Panc1 (cell line): ENCODE measurements at regions not wholly inside any gene's neighbourhood (a gene's known extent, or its start where the extent isn't known, plus 50 kb on each side); places are given as distances from the start of the nearest gene placed in this dataset.

ENCODE experiments used
- ATAC-seq: fragments of 200-7000 bp; cut with Tn5 transposase; 2 replicates; pipeline ENCODE4 v1.9.1; 2020; ENCODE audit warnings: mild to moderate bottlenecking, moderate library complexity
- BruUV-seq: library from RNA; stranded (reverse); fragments of 400-500 nt; replicated peaks from 2 replicates; lab custom pipeline; 2021; lab: Mats Ljungman, UMichigan
- CTCF ChIA-PET: fragments of 300-600 bp; sonication (Branson Sonifier 250); formaldehyde crosslinking; loops from one replicate; lab custom pipeline; 2022; ENCODE audit warnings: antibody characterized with exemption; lab: Charles Lee
- POLR2A ChIA-PET: fragments of 300-600 bp; sonication (Branson Sonifier 250); formaldehyde crosslinking; loops from one replicate; lab custom pipeline; 2022; ENCODE audit warnings: antibody characterized with exemption; lab: Charles Lee
- DNase-seq: peaks from one replicate; pipeline ENCODE4 v3.0.0-alpha.2; 2010; ENCODE audit warnings: low read depth, low spot score
- H3K27ac ChIP-seq: 2 replicates; pipeline ENCODE4 v1.5.1; 2011; ENCODE audit warnings: mild to moderate bottlenecking, low read length, inconsistent platforms
- H3K27me3 ChIP-seq: fragments of 200-500 bp; sonication (Bioruptor generic); 2 replicates; pipeline ENCODE4 v1.6.0; 2014; ENCODE audit warnings: low read length, inconsistent platforms; ENCODE audit not compliant: control insufficient read depth, insufficient read depth
- H3K36me3 ChIP-seq: fragments of 200-500 bp; sonication (Bioruptor generic); 2 replicates; pipeline ENCODE4 v1.5.1; 2014; ENCODE audit warnings: inconsistent platforms, mild to moderate bottlenecking, low read length, moderate library complexity; ENCODE audit not compliant: control insufficient read depth, insufficient read depth
- H3K4me1 ChIP-seq: 2 replicates; pipeline ENCODE4 v1.5.1; 2011; ENCODE audit warnings: inconsistent platforms, mild to moderate bottlenecking, low read length, moderate library complexity; ENCODE audit not compliant: control insufficient read depth, insufficient read depth
- H3K4me3 ChIP-seq, 2 experiments: 2 replicates each; pipeline ENCODE4 v1.5.1; 2011 to 2012; ENCODE audit warnings: low read depth in 2 of 2, low read length in 2 of 2, mild to moderate bottlenecking in 2 of 2, inconsistent platforms in 1 of 2, moderate library complexity in 1 of 2
- H3K9me3 ChIP-seq: fragments of 200-500 bp; sonication (Bioruptor generic); 2 replicates; pipeline ENCODE4 v1.5.1; 2014; ENCODE audit warnings: low read depth, mild to moderate bottlenecking, inconsistent platforms, low read length, moderate library complexity; ENCODE audit not compliant: control insufficient read depth, insufficient read depth
- POLR2AphosphoS5 ChIP-seq: IDR thresholded peaks from 2 replicates; pipeline ENCODE4 v1.6.1; 2012; ENCODE audit warnings: mild to moderate bottlenecking, low read depth, low read length, moderate library complexity
- SIN3A ChIP-seq: IDR thresholded peaks from 2 replicates; pipeline ENCODE4 v1.6.1; 2012; ENCODE audit warnings: low read depth, mild to moderate bottlenecking, low read length, moderate library complexity, borderline replicate concordance; ENCODE audit not compliant: insufficient read depth
- TCF7L2 ChIP-seq: IDR thresholded peaks from 2 replicates; pipeline ENCODE4 v1.6.1; 2011; ENCODE audit warnings: mild to moderate bottlenecking, low read depth, low read length, inconsistent platforms
- in situ Hi-C: cut with HindIII; loops from 2 replicates; pipeline ENCODE4 v1.10.0; 2016; ENCODE audit warnings: low sequenced_read_pairs, low pct_unique_long_range_greater_than_20kb
- intact Hi-C: fragments of 100-400 bp; cut with micrococcal nuclease; formaldehyde crosslinking; loops from one replicate; pipeline ENCODE4 v1.10.0; 2022; ENCODE audit not compliant: unreplicated experiment
- TF ChIP-seq, protein P1 (sequence below): fragments of 450-650 bp; IDR thresholded peaks from 2 replicates; pipeline ENCODE4 v1.5.1; 2017; ENCODE audit warnings: mild to moderate bottlenecking
- TF ChIP-seq, protein P2 (sequence below), 2 experiments: IDR thresholded peaks; 2 replicates each; pipeline ENCODE4 v1.6.1; 2011 to 2012; ENCODE audit warnings: low read depth in 2 of 2, control low read depth in 1 of 2, low read length in 1 of 2, mild to moderate bottlenecking in 1 of 2, moderate library complexity in 1 of 2; ENCODE audit not compliant: insufficient read depth in 1 of 2

DNA sequence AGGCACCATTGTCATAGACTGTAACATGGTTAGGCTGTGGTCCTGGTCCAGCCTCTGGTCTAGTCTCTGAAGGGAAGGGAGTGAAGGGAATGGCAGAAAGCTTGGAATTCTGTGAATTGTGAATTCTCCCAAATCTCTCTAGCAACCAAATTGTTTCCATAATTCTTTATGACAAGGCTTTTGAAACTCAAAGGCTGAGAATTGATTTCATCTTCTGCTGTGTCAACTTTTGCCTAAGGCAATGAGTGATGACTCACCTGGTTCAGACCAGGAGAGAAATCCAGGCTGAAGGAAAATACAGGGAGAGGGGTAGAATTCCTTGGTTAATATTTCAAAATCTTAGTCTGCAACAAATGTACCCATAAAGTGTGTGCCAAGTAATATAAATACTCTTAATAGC, 82.6 kb upstream of the ADPGK start:
- Histone ChIP-seq H3K27ac (no peak overlapping the region), H3K36me3 (no peaks in the 10 kb centered on the region), H3K27me3 (peaks cover 5% of the 10 kb centered on the region; the same call in 1 of the 2 replicates), H3K4me3 (no peak overlapping the region), H3K9me3 (no peaks in the 10 kb centered on the region), H3K4me1 (no peaks in the 10 kb centered on the region)
- in situ Hi-C loops, result no loop called here
- ChIA-PET POLR2A (no interaction called here), CTCF (no interaction called here)
- no peak for TF ChIP-seq POLR2AphosphoS5
- TF ChIP-seq, protein P1, sequence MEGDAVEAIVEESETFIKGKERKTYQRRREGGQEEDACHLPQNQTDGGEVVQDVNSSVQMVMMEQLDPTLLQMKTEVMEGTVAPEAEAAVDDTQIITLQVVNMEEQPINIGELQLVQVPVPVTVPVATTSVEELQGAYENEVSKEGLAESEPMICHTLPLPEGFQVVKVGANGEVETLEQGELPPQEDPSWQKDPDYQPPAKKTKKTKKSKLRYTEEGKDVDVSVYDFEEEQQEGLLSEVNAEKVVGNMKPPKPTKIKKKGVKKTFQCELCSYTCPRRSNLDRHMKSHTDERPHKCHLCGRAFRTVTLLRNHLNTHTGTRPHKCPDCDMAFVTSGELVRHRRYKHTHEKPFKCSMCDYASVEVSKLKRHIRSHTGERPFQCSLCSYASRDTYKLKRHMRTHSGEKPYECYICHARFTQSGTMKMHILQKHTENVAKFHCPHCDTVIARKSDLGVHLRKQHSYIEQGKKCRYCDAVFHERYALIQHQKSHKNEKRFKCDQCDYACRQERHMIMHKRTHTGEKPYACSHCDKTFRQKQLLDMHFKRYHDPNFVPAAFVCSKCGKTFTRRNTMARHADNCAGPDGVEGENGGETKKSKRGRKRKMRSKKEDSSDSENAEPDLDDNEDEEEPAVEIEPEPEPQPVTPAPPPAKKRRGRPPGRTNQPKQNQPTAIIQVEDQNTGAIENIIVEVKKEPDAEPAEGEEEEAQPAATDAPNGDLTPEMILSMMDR, result no peak
- TF ChIP-seq, protein P2, sequence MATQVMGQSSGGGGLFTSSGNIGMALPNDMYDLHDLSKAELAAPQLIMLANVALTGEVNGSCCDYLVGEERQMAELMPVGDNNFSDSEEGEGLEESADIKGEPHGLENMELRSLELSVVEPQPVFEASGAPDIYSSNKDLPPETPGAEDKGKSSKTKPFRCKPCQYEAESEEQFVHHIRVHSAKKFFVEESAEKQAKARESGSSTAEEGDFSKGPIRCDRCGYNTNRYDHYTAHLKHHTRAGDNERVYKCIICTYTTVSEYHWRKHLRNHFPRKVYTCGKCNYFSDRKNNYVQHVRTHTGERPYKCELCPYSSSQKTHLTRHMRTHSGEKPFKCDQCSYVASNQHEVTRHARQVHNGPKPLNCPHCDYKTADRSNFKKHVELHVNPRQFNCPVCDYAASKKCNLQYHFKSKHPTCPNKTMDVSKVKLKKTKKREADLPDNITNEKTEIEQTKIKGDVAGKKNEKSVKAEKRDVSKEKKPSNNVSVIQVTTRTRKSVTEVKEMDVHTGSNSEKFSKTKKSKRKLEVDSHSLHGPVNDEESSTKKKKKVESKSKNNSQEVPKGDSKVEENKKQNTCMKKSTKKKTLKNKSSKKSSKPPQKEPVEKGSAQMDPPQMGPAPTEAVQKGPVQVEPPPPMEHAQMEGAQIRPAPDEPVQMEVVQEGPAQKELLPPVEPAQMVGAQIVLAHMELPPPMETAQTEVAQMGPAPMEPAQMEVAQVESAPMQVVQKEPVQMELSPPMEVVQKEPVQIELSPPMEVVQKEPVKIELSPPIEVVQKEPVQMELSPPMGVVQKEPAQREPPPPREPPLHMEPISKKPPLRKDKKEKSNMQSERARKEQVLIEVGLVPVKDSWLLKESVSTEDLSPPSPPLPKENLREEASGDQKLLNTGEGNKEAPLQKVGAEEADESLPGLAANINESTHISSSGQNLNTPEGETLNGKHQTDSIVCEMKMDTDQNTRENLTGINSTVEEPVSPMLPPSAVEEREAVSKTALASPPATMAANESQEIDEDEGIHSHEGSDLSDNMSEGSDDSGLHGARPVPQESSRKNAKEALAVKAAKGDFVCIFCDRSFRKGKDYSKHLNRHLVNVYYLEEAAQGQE (IDR thresholded peaks at IDR 0.05; ENCODE audit: insufficient read depth in 1 of 2, low read depth in 2 of 2, low read length in 1 of 2), result no peak
- TF ChIP-seq SIN3A, result no peak
- no peak for TF ChIP-seq TCF7L2
- intact Hi-C loops, result no loop called here
- no TSS peak for BruUV-seq
- DNase-seq (no peak), ATAC-seq (no peak)

DNA sequence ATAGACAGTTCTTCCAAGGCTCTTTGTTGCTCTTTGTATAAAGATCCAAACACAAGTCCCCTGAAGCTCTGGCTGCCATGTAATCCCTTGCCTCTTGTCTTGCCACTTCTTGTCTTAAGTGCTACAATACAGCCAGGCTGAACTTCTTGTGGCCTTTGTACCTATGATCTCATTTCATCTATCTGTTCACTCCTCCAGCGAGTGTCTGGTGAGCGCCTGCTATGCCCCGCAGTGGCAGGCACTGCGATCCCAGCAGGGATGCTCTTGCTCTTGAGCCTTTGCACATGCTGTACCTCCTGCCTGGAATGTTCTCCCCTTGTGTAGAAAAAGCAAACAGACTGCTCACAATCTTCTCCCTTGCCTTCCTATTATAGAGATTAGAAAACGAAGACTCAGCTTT, 81.9 kb upstream of the ADPGK start:
- H3K27me3 ChIP-seq, result peaks cover 5% of the 10 kb centered on the region; the same call in 1 of the 2 replicates
- H3K27ac ChIP-seq, result no peak overlapping the region
- no peaks in the 10 kb centered on the region for H3K4me1 ChIP-seq
- TF ChIP-seq POLR2AphosphoS5 (no peak), SIN3A (no peak), TCF7L2 (no peak)
- TF ChIP-seq, protein P1, result no peak
- TF ChIP-seq, protein P2 (IDR thresholded peaks at IDR 0.05; ENCODE audit: insufficient read depth in 1 of 2, low read depth in 2 of 2, low read length in 1 of 2), result no peak
- BruUV-seq, result no TSS peak
- POLR2A ChIA-PET, result no interaction called here
- intact Hi-C loops (no loop called here), in situ Hi-C loops (no loop called here)
- H3K4me3 ChIP-seq, result no peak overlapping the region
- CTCF ChIA-PET, result no interaction called here
- H3K9me3 ChIP-seq, result no peaks in the 10 kb centered on the region
- no peak for DNase-seq
- no peak for ATAC-seq
- no peaks in the 10 kb centered on the region for H3K36me3 ChIP-seq
